Smooth muscle cell (in vitro differentiated cells): ENCODE measurements at regions not wholly inside any gene's neighbourhood (a gene's known extent, or its start where the extent isn't known, plus 50 kb on each side); places are given as distances from the start of the nearest gene placed in this dataset.

Experiments
- DNase-seq: peaks from one replicate; lab custom pipeline; 2025; ENCODE audit not compliant: unreplicated experiment; lab: John Stamatoyannopoulos, UW
- H2AFZ ChIP-seq: fragments of 200-600 bp; sonication (generic); 2 replicates; pipeline ENCODE4 v1.6.0; 2016; ENCODE audit warnings: antibody characterized with exemption, low read depth, mild to moderate bottlenecking
- H3F3A ChIP-seq: fragments of 200-600 bp; sonication (generic); 2 replicates; pipeline ENCODE4 v1.6.0; 2017; ENCODE audit warnings: antibody characterized with exemption, low read depth
- H3K27ac ChIP-seq: fragments of 200-600 bp; sonication (generic); 2 replicates; pipeline ENCODE4 v1.5.1; 2016; ENCODE audit warnings: low read depth, mild to moderate bottlenecking
- H3K27me3 ChIP-seq: fragments of 200-600 bp; sonication (generic); 2 replicates; pipeline ENCODE4 v1.6.1; 2016; ENCODE audit warnings: low read depth, mild to moderate bottlenecking
- H3K36me3 ChIP-seq: fragments of 200-600 bp; sonication (generic); 2 replicates; pipeline ENCODE4 v1.5.1; 2016; ENCODE audit warnings: low read depth
- H3K4me1 ChIP-seq: fragments of 200-600 bp; sonication (generic); 2 replicates; pipeline ENCODE4 v1.5.1; 2016; ENCODE audit warnings: low read depth
- H3K4me2 ChIP-seq: fragments of 200-600 bp; sonication (generic); 2 replicates; pipeline ENCODE4 v1.6.0; 2016; ENCODE audit warnings: mild to moderate bottlenecking
- H3K4me3 ChIP-seq: fragments of 200-600 bp; sonication (generic); 2 replicates; pipeline ENCODE4 v1.5.1; 2016; ENCODE audit warnings: mild to moderate bottlenecking
- H3K79me2 ChIP-seq: fragments of 200-600 bp; sonication (generic); 2 replicates; pipeline ENCODE4 v1.6.0; 2016; ENCODE audit warnings: low read depth, mild to moderate bottlenecking
- H3K9ac ChIP-seq: fragments of 200-600 bp; sonication (generic); 2 replicates; pipeline ENCODE4 v1.6.0; 2016; ENCODE audit warnings: low read depth
- H3K9me3 ChIP-seq: fragments of 200-600 bp; sonication (generic); replicated peaks from 2 replicates; pipeline ENCODE4 v1.5.1; 2016; ENCODE audit warnings: low read depth
- H4K20me1 ChIP-seq: fragments of 200-600 bp; sonication (generic); 2 replicates; pipeline ENCODE4 v1.6.0; 2016; ENCODE audit warnings: low read depth
- WGBS: methylation state at CpG from one replicate; pipeline ENCODE4 v1.1.7; 2016; ENCODE audit warnings: low lambda C conversion rate; 5-methylcytosine and 5-hydroxymethylcytosine counted together
- TF ChIP-seq, protein P1 (sequence below): fragments of 200-600 bp; sonication (generic); IDR thresholded peaks from 2 replicates; pipeline ENCODE4 v1.5.1; 2017; ENCODE audit warnings: borderline replicate concordance, mild to moderate bottlenecking, antibody characterized with exemption; ENCODE audit not compliant: insufficient read depth, poor library complexity, severe bottlenecking

DNA sequence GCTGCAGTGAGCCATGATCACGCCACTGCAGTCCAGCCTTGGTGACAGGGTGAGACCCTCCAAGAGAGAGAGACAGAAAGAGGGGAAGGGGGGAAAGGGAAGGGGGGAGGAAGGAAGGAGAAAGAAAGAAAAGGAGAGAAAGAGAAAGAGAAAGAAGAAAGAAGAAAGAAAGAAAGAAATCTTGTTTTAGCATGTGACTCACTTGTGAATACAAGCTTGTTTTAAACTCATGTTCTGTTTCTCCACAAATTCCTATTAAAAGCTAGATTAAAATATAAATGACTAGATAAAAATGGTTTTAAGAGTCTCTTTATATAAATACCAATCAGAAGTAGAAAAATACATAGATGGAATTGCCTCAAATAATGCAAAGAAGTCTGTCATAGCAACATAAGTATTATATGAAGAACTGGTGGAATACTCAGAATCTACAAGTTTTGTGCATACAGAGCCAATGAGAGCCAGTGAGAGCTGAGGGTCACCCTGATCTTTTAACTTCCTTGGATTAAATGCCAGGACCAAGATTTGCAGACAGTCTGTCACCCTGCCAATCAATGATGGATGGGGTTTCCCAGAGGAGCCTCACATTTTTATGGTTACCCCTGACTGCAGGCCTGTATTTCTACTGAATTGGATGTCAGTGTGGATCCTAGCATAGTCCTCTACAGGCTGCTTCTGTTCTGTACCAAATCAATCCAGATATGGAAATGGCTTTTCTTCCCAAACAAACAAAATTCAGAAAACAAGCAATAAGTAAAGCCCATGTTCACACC lies 50.8 kb upstream of the LY86 start:
- TF ChIP-seq, protein P1, sequence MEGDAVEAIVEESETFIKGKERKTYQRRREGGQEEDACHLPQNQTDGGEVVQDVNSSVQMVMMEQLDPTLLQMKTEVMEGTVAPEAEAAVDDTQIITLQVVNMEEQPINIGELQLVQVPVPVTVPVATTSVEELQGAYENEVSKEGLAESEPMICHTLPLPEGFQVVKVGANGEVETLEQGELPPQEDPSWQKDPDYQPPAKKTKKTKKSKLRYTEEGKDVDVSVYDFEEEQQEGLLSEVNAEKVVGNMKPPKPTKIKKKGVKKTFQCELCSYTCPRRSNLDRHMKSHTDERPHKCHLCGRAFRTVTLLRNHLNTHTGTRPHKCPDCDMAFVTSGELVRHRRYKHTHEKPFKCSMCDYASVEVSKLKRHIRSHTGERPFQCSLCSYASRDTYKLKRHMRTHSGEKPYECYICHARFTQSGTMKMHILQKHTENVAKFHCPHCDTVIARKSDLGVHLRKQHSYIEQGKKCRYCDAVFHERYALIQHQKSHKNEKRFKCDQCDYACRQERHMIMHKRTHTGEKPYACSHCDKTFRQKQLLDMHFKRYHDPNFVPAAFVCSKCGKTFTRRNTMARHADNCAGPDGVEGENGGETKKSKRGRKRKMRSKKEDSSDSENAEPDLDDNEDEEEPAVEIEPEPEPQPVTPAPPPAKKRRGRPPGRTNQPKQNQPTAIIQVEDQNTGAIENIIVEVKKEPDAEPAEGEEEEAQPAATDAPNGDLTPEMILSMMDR, result no peak
- H3K36me3 ChIP-seq, result no peaks in the 10 kb centered on the region
- peaks cover 43% of the 10 kb centered on the region for H3K27me3 ChIP-seq

DNA sequence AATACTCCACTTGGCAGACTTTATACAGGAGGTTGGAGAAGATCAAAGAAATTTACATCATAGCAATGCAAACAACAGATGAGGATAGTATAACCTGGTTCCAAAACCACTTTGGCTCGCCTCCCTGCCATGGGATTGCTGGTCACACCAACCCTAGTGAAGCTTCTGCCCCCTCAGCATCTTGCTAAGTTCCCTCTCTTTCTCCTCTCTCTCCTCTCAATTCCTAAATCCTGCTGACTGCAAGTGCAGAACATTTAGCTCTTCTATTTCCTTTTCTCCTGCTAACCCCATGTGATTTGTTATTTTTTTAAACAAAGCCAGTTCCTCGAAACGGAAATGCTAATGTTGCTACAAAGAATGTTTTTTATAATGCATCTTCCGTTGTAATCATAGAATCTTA lies 50.3 kb upstream of the LY86 start:
- Histone ChIP-seq H3K79me2 (no peaks in the 10 kb centered on the region), H3F3A (no peaks in the 10 kb centered on the region), H2AFZ (no peak overlapping the region), H3K27me3 (peaks cover 49% of the 10 kb centered on the region), H3K4me2 (no peak overlapping the region), H3K9ac (no peak overlapping the region), H4K20me1 (no peaks in the 10 kb centered on the region), H3K36me3 (no peaks in the 10 kb centered on the region), H3K27ac (no peak overlapping the region), H3K9me3 (no peaks in the 10 kb centered on the region), H3K4me1 (no peaks in the 10 kb centered on the region), H3K4me3 (no peak overlapping the region)
- TF ChIP-seq, protein P1, result no peak
- 57% methylated on average over 4 of the region's 4 CpGs for WGBS
- no peak for DNase-seq

More for the DNA sequence above, 50.8 kb upstream of the LY86 start:
- Histone ChIP-seq H3K9me3 (no peaks in the 10 kb centered on the region), H2AFZ (no peak overlapping the region), H3K9ac (no peak overlapping the region), H3F3A (no peaks in the 10 kb centered on the region), H3K4me1 (no peaks in the 10 kb centered on the region), H3K79me2 (no peaks in the 10 kb centered on the region), H4K20me1 (no peaks in the 10 kb centered on the region), H3K27ac (no peak overlapping the region), H3K4me2 (no peak overlapping the region), H3K4me3 (no peak overlapping the region)
- DNase-seq, result no peak
- WGBS, result 89% methylated on average over 1 of the region's 1 CpG
